Smooth muscle cell (in vitro differentiated cells): ENCODE measurements at regions not wholly inside any gene's neighbourhood (a gene's known extent, or its start where the extent isn't known, plus 50 kb on each side); places are given as distances from the start of the nearest gene placed in this dataset.
A peak's percentile ranks its signal among the peaks of the same experiment; 100 is the strongest.

ENCODE experiments used
- DNase-seq: peaks from one replicate; lab custom pipeline; 2025; ENCODE audit not compliant: unreplicated experiment; lab: John Stamatoyannopoulos, UW
- H2AFZ ChIP-seq: fragments of 200-600 bp; sonication (generic); 2 replicates; pipeline ENCODE4 v1.6.0; 2016; ENCODE audit warnings: antibody characterized with exemption, low read depth, mild to moderate bottlenecking
- H3F3A ChIP-seq: fragments of 200-600 bp; sonication (generic); 2 replicates; pipeline ENCODE4 v1.6.0; 2017; ENCODE audit warnings: antibody characterized with exemption, low read depth
- H3K27ac ChIP-seq: fragments of 200-600 bp; sonication (generic); 2 replicates; pipeline ENCODE4 v1.5.1; 2016; ENCODE audit warnings: low read depth, mild to moderate bottlenecking
- H3K27me3 ChIP-seq: fragments of 200-600 bp; sonication (generic); 2 replicates; pipeline ENCODE4 v1.6.1; 2016; ENCODE audit warnings: low read depth, mild to moderate bottlenecking
- H3K36me3 ChIP-seq: fragments of 200-600 bp; sonication (generic); 2 replicates; pipeline ENCODE4 v1.5.1; 2016; ENCODE audit warnings: low read depth
- H3K4me1 ChIP-seq: fragments of 200-600 bp; sonication (generic); 2 replicates; pipeline ENCODE4 v1.5.1; 2016; ENCODE audit warnings: low read depth
- H3K4me2 ChIP-seq: fragments of 200-600 bp; sonication (generic); 2 replicates; pipeline ENCODE4 v1.6.0; 2016; ENCODE audit warnings: mild to moderate bottlenecking
- H3K4me3 ChIP-seq: fragments of 200-600 bp; sonication (generic); 2 replicates; pipeline ENCODE4 v1.5.1; 2016; ENCODE audit warnings: mild to moderate bottlenecking
- H3K79me2 ChIP-seq: fragments of 200-600 bp; sonication (generic); 2 replicates; pipeline ENCODE4 v1.6.0; 2016; ENCODE audit warnings: low read depth, mild to moderate bottlenecking
- H3K9ac ChIP-seq: fragments of 200-600 bp; sonication (generic); 2 replicates; pipeline ENCODE4 v1.6.0; 2016; ENCODE audit warnings: low read depth
- H3K9me3 ChIP-seq: fragments of 200-600 bp; sonication (generic); replicated peaks from 2 replicates; pipeline ENCODE4 v1.5.1; 2016; ENCODE audit warnings: low read depth
- H4K20me1 ChIP-seq: fragments of 200-600 bp; sonication (generic); 2 replicates; pipeline ENCODE4 v1.6.0; 2016; ENCODE audit warnings: low read depth
- CTCF ChIP-seq: fragments of 200-600 bp; sonication (generic); IDR thresholded peaks from 2 replicates; pipeline ENCODE4 v1.5.1; 2017; ENCODE audit warnings: borderline replicate concordance, mild to moderate bottlenecking, antibody characterized with exemption; ENCODE audit not compliant: insufficient read depth, poor library complexity, severe bottlenecking
- WGBS: methylation state at CpG from one replicate; pipeline ENCODE4 v1.1.7; 2016; ENCODE audit warnings: low lambda C conversion rate; 5-methylcytosine and 5-hydroxymethylcytosine counted together

GRCh38 chr1:58927722-58928085 lies 143.9 kb upstream of the JUN start:
- TF ChIP-seq CTCF = no peak
- no peaks in the 10 kb centered on the region for H3K79me2 ChIP-seq
- no peak overlapping the region for H3K4me3 ChIP-seq
- H3K9ac ChIP-seq = no peak overlapping the region
- no peak overlapping the region for H3K4me2 ChIP-seq
- H3K4me1 ChIP-seq = peaks cover 10% of the 10 kb centered on the region
- 99% methylated on average over 3 of the region's 3 CpGs for WGBS
- no peaks in the 10 kb centered on the region for H3K9me3 ChIP-seq
- peak overlapping the region; percentile 96 for H3K27ac ChIP-seq
- peaks cover 3% of the 10 kb centered on the region for H3F3A ChIP-seq
- no peaks in the 10 kb centered on the region for H3K36me3 ChIP-seq
- H4K20me1 ChIP-seq = no peaks in the 10 kb centered on the region
- no peak for DNase-seq
- H3K27me3 ChIP-seq = no peaks in the 10 kb centered on the region
- no peak overlapping the region for H2AFZ ChIP-seq

GRCh38 chr1:58928514-58928913 lies 144.7 kb upstream of the JUN start:
- H3K36me3 ChIP-seq = no peaks in the 10 kb centered on the region
- no peaks in the 10 kb centered on the region for H3K79me2 ChIP-seq
- H3K9ac ChIP-seq = no peak overlapping the region
- H3K4me2 ChIP-seq = no peak overlapping the region
- H3F3A ChIP-seq = peaks cover 11% of the 10 kb centered on the region
- H3K27ac ChIP-seq = peak overlapping the region; percentile 96
- peaks cover 10% of the 10 kb centered on the region for H3K4me1 ChIP-seq
- TF ChIP-seq CTCF = no peak
- DNase-seq = no peak
- H3K27me3 ChIP-seq = no peaks in the 10 kb centered on the region
- H2AFZ ChIP-seq = no peak overlapping the region
- H3K9me3 ChIP-seq = no peaks in the 10 kb centered on the region
- H3K4me3 ChIP-seq = no peak overlapping the region
- H4K20me1 ChIP-seq = no peaks in the 10 kb centered on the region
- 69% methylated on average over 6 of the region's 6 CpGs for WGBS

GRCh38 chr1:58929671-58930325 lies 146.0 kb upstream of the JUN start:
- peak overlapping the region; percentile 46 for H3K4me2 ChIP-seq

More at GRCh38 chr1:58929671-58930325, 146.0 kb upstream of the JUN start:
- Histone ChIP-seq H3K9ac (peak overlapping the region; percentile 77), H2AFZ (peak overlapping the region; percentile 40), H4K20me1 (no peaks in the 10 kb centered on the region), H3K4me3 (no peak overlapping the region), H3F3A (peaks cover 15% of the 10 kb centered on the region), H3K36me3 (no peaks in the 10 kb centered on the region), H3K27ac (peak overlapping the region; percentile 96), H3K27me3 (no peaks in the 10 kb centered on the region), H3K79me2 (no peaks in the 10 kb centered on the region), H3K9me3 (no peaks in the 10 kb centered on the region), H3K4me1 (peaks cover 10% of the 10 kb centered on the region)
- 61% methylated on average over 11 of the region's 11 CpGs for WGBS
- DNase-seq = no peak
- TF ChIP-seq CTCF = no peak
